ENCODE measurements at regions not wholly inside any gene's neighbourhood (a gene's known extent, or its start where the extent isn't known, plus 50 kb on each side); places are given as distances from the start of the nearest gene placed in this dataset.
A peak's percentile ranks its signal among the peaks of the same experiment; 100 is the strongest.

- POLR2A ChIA-PET: no interaction called here
- Mint-ChIP-seq H3K36me3 (peaks cover 32% of the 10 kb centered on the region), H3K4me1 (peaks cover 3% of the 10 kb centered on the region)
These were observed 151.0 kb downstream of the TRIB2 start for GRCh38 chr2:12867631-12868287.

GRCh38 chr2:12870692-12871091, 154.0 kb downstream of the TRIB2 start:
- H3K27me3 Mint-ChIP-seq: peaks cover 36% of the 10 kb centered on the region
- ATAC-seq (ENCODE audit: low read depth) (no peak), DNase-seq (no peak)
- H3K4me1 Mint-ChIP-seq: peaks cover 2% of the 10 kb centered on the region
- H3K36me3 Mint-ChIP-seq: peaks cover 15% of the 10 kb centered on the region
- POLR2A ChIA-PET: no interaction called here
- H3K4me3 Mint-ChIP-seq: no peak overlapping the region
- peaks cover 5% of the 10 kb centered on the region for H3K9me3 Mint-ChIP-seq
- no peak overlapping the region for H3K27ac Mint-ChIP-seq

More at GRCh38 chr2:12867631-12868287, 151.0 kb downstream of the TRIB2 start:
- Mint-ChIP-seq H3K4me3 (no peak overlapping the region), H3K9me3 (peaks cover 19% of the 10 kb centered on the region), H3K27me3 (peaks cover 35% of the 10 kb centered on the region), H3K27ac (no peak overlapping the region)
- no peak for ATAC-seq (ENCODE audit: low read depth)
- no peak for DNase-seq

GRCh38 chr2:12871694-12872315, 155.1 kb downstream of the TRIB2 start:
- Mint-ChIP-seq H3K9me3 (peaks cover 3% of the 10 kb centered on the region), H3K27ac (no peak overlapping the region), H3K4me1 (peaks cover 2% of the 10 kb centered on the region), H3K27me3 (peaks cover 27% of the 10 kb centered on the region), H3K36me3 (peaks cover 8% of the 10 kb centered on the region), H3K4me3 (no peak overlapping the region)
- DNase-seq (no peak), ATAC-seq (ENCODE audit: low read depth) (no peak)
- POLR2A ChIA-PET: no interaction called here

- no peaks in the 10 kb centered on the region for H3K9me3 Mint-ChIP-seq
These were observed 161.0 kb downstream of the TRIB2 start for GRCh38 chr2:12877761-12878160.

DNA sequence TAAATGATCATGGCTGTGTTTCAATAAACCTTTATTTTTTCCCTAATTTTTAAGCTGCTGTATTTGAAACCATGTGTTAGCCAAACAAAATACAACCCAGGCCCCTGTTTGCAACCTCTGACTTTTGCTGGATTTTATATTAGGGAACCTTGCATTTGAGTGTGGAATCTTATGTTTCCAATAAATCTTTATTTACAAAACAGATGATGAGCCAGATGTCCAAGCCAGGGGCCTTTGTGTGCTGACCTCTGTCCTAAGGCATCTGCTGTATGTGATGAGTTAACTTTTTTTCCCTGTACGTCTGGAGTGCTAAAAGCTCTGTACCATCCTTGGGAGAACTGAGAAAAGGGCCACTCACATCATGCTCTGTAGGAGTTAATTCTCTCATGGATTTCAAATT, 162.9 kb downstream of the TRIB2 start:
- Mint-ChIP-seq H3K27me3 (peaks cover 6% of the 10 kb centered on the region), H3K36me3 (no peaks in the 10 kb centered on the region), H3K4me3 (no peak overlapping the region), H3K9me3 (no peaks in the 10 kb centered on the region), H3K4me1 (peaks cover 2% of the 10 kb centered on the region), H3K27ac (no peak overlapping the region)
- DNase-seq (no peak), ATAC-seq (ENCODE audit: low read depth) (no peak)
- POLR2A ChIA-PET: no interaction called here

More at GRCh38 chr2:12877761-12878160, 161.0 kb downstream of the TRIB2 start:
- POLR2A ChIA-PET: no interaction called here
- Mint-ChIP-seq H3K4me3 (no peak overlapping the region), H3K27me3 (peaks cover 9% of the 10 kb centered on the region), H3K4me1 (peaks cover 4% of the 10 kb centered on the region), H3K27ac (no peak overlapping the region), H3K36me3 (no peaks in the 10 kb centered on the region)
- no peak for DNase-seq
- no peak for ATAC-seq (ENCODE audit: low read depth)

DNA sequence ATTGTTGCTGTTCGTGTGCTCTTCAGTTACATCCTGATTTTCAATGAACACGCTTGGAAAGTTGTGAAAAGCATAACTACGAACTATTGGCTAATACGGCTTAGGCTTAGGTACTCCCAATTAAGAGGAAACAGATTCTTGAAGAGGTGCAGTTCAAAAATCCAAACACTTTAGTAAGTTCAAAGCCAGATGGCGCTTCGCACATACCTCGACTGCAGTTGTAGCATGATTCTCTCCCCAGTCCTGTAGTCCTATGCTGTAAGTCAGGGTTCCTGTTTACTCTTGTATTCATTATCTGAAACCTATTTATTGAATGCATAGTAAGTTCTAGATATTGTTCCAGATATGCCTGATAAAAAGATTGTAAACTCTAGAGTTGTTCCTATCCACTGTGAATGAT, 165.2 kb downstream of the TRIB2 start:
- POLR2A ChIA-PET: no interaction called here
- Mint-ChIP-seq H3K27me3 (peaks cover 6% of the 10 kb centered on the region), H3K27ac (no peak overlapping the region), H3K9me3 (no peaks in the 10 kb centered on the region), H3K4me3 (no peak overlapping the region), H3K36me3 (no peaks in the 10 kb centered on the region), H3K4me1 (peaks cover 2% of the 10 kb centered on the region)
- ATAC-seq (ENCODE audit: low read depth): no peak
- no peak for DNase-seq

DNA sequence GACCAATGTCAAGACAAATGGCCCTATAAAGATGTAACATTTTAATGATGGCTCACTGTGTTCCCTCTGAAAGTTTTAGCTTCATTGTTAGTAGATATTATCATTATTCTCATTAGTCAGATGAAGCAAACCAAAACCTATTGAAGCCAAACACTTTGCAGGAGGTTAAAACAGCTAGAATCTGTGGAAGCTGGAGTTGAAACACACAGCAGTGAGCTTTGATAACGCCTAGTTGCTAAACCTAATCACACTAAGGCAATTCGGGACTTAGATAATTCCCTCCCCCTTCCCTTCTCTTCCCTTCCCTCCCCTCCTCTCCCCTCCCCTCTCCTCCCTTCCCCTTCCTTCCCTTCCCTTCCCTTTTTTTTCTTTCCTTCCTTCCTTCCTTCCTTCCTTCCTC, 165.7 kb downstream of the TRIB2 start:
- H3K27me3 Mint-ChIP-seq: peaks cover 6% of the 10 kb centered on the region
- no peak for DNase-seq
- no peak overlapping the region for H3K27ac Mint-ChIP-seq
- POLR2A ChIA-PET: no interaction called here
- no peak for ATAC-seq (ENCODE audit: low read depth)
- no peaks in the 10 kb centered on the region for H3K9me3 Mint-ChIP-seq
- no peaks in the 10 kb centered on the region for H3K36me3 Mint-ChIP-seq
- peaks cover 2% of the 10 kb centered on the region for H3K4me1 Mint-ChIP-seq
- no peak overlapping the region for H3K4me3 Mint-ChIP-seq

- Mint-ChIP-seq H3K27me3 (peaks cover 5% of the 10 kb centered on the region), H3K4me1 (peaks cover 2% of the 10 kb centered on the region), H3K36me3 (no peaks in the 10 kb centered on the region), H3K27ac (no peak overlapping the region), H3K9me3 (no peaks in the 10 kb centered on the region), H3K4me3 (no peak overlapping the region)
- POLR2A ChIA-PET: no interaction called here
- no peak for ATAC-seq (ENCODE audit: low read depth)
- DNase-seq: no peak
These were observed 167.2 kb downstream of the TRIB2 start for GRCh38 chr2:12883906-12884305.

GRCh38 chr2:12884713-12885282, 168.1 kb downstream of the TRIB2 start:
- Mint-ChIP-seq H3K27me3 (peaks cover 4% of the 10 kb centered on the region), H3K9me3 (no peaks in the 10 kb centered on the region), H3K4me1 (peaks cover 2% of the 10 kb centered on the region), H3K36me3 (no peaks in the 10 kb centered on the region), H3K4me3 (no peak overlapping the region), H3K27ac (no peak overlapping the region)
- ATAC-seq (ENCODE audit: low read depth) (no peak), DNase-seq (no peak)
- POLR2A ChIA-PET: no interaction called here

- ATAC-seq (ENCODE audit: low read depth) (no peak), DNase-seq (no peak)
- Mint-ChIP-seq H3K4me3 (no peak overlapping the region), H3K9me3 (peaks cover 23% of the 10 kb centered on the region), H3K27me3 (peaks cover 6% of the 10 kb centered on the region), H3K4me1 (peaks cover under 1% of the 10 kb centered on the region), H3K27ac (no peak overlapping the region), H3K36me3 (peaks cover 5% of the 10 kb centered on the region)
- POLR2A ChIA-PET: no interaction called here
These were observed 173.3 kb downstream of the TRIB2 start for GRCh38 chr2:12890066-12890465.

DNA sequence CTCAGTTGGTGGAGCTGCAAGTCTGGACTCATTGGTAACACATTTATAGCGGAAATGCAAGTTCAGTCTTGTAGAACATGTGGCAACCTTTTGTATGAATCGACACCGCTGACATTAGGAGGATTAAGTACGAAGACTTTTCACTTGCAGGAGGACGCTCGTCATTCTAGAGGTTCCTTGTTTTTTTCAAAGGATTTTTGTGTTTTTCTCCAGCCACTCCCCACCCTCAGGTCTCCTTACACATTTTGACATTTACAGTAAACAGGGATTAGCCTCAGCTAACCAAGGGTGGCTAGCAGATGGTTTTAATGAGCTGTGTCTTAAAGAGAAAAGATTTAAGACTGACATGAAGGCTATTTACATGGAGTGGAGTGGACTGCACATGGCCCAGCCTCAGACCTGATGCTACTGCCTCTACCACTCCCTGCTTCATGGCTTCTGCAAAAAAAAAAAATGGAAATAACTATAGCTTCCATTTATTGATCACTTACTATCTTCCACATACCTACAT, 173.8 kb downstream of the TRIB2 start:
- no peak for DNase-seq
- Mint-ChIP-seq H3K27ac (no peak overlapping the region), H3K4me1 (peaks cover 1% of the 10 kb centered on the region), H3K4me3 (no peak overlapping the region), H3K9me3 (peaks cover 28% of the 10 kb centered on the region), H3K27me3 (peaks cover 6% of the 10 kb centered on the region), H3K36me3 (peaks cover 7% of the 10 kb centered on the region)
- no peak for ATAC-seq (ENCODE audit: low read depth)
- POLR2A ChIA-PET: no interaction called here

DNA sequence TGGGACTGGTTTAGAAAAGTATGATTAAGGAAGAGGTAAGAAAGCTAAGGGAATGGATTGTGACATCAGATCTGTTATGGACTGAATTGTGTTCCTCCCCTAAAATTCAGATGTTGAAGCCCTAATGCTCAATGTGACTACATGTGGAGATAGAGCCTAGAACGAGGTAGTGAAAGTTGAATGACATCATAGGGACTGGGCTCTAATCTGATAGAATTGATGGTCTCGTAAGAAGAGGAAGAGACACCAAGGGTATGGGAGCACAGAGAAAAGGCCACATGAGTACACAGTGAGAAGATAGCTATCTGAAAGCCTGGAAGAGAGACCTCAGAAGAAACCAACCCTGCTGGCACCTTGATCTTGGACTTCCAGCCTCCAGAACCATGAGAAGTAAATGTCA, 178.3 kb downstream of the TRIB2 start:
- DNase-seq (no peak), ATAC-seq (ENCODE audit: low read depth) (no peak)
- Mint-ChIP-seq H3K27me3 (peaks cover 8% of the 10 kb centered on the region), H3K4me1 (peaks cover 10% of the 10 kb centered on the region), H3K4me3 (no peak overlapping the region), H3K27ac (no peak overlapping the region), H3K9me3 (peaks cover 29% of the 10 kb centered on the region), H3K36me3 (peaks cover 9% of the 10 kb centered on the region)
- POLR2A ChIA-PET: no interaction called here

GRCh38 chr2:12896318-12896982, 179.7 kb downstream of the TRIB2 start:
- Mint-ChIP-seq H3K36me3 (peaks cover 8% of the 10 kb centered on the region), H3K27me3 (peaks cover 6% of the 10 kb centered on the region), H3K4me1 (peaks cover 10% of the 10 kb centered on the region), H3K9me3 (peaks cover 23% of the 10 kb centered on the region), H3K4me3 (no peak overlapping the region), H3K27ac (peak overlapping the region; percentile 22)
- no peak for ATAC-seq (ENCODE audit: low read depth)
- POLR2A ChIA-PET: no interaction called here
- DNase-seq: no peak

DNA sequence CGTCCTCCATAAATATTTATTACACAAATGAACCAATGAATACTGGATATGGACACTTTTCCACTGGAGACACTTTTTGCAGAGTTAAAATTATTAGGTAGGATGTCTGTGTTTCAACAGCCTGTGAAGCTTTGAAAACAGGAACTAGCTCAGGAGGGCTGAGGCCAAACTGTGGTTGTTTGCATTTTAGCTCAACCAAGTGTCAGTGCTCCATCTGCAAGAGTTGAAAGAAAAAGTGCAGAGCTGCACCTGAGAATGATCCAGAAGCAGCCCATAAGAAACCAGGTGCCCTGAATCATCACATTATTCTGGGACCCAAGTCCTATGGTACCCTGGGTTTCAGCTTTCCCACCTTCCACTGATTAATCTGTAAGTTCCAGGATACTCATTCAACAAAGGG, 180.4 kb downstream of the TRIB2 start:
- H3K4me3 Mint-ChIP-seq: peak overlapping the region; percentile 11
- peak overlapping the region; percentile 53 for H3K27ac Mint-ChIP-seq
- H3K9me3 Mint-ChIP-seq: peaks cover 17% of the 10 kb centered on the region
- peaks cover 8% of the 10 kb centered on the region for H3K36me3 Mint-ChIP-seq
- ATAC-seq (ENCODE audit: low read depth): peak; percentile 89
- peaks cover 10% of the 10 kb centered on the region for H3K4me1 Mint-ChIP-seq
- H3K27me3 Mint-ChIP-seq: peaks cover 6% of the 10 kb centered on the region
- no peak for DNase-seq
- POLR2A ChIA-PET: no interaction called here
